T-cell (primary cell): ENCODE measurements at regions not wholly inside any gene's neighbourhood (a gene's known extent, or its start where the extent isn't known, plus 50 kb on each side); places are given as distances from the start of the nearest gene placed in this dataset.

Source experiments
- ATAC-seq, 4 experiments: fragments of 200-7000 bp in 3 of 4; fragments of 150-1000 bp in 1 of 4; cut with Tn5 transposase; replicated peaks in 1 of 4; 1 replicate in 3 of 4; 2 replicates in 1 of 4; pipeline ENCODE4 v1.10.0; 2021; ENCODE audit warnings: moderate library complexity in 3 of 4, mild to moderate bottlenecking in 2 of 4, moderate number of reproducible peaks in 1 of 4
- CTCF ChIA-PET, 2 donors: fragments of 300-600 bp; sonication (Branson Sonifier 250); formaldehyde crosslinking; loops; one replicate each; lab custom pipeline; 2022; ENCODE audit warnings: antibody characterized with exemption in 2 of 2; lab: Charles Lee
- POLR2A ChIA-PET, 2 donors: fragments of 300-600 bp; sonication (Branson Sonifier 250); formaldehyde crosslinking; loops; one replicate each; lab custom pipeline; 2022; ENCODE audit warnings: antibody characterized with exemption in 2 of 2; lab: Charles Lee
- DNase-seq, 35 experiments: peaks; one replicate each; pipeline versions ENCODE4 v3.0.0 to v3.0.0-alpha.2; 2013 to 2023
- H3K27ac ChIP-seq: one replicate; pipeline ENCODE4 v1.5.1; 2013; ENCODE audit warnings: low read length
- H3K27me3 ChIP-seq, 2 experiments: replicated peaks in 1 of 2; 1 replicate in 1 of 2; 2 replicates in 1 of 2; pipeline versions ENCODE4 v1.6.1 to v1.7.0; 2013; ENCODE audit warnings: low read length in 1 of 2, mixed read lengths in 1 of 2; ENCODE audit not compliant: control insufficient read depth in 2 of 2, insufficient read depth in 2 of 2; ENCODE audit errors: extremely low read depth in 1 of 2
- H3K36me3 ChIP-seq, 2 donors: 1 replicate in 1 of 2; 2 replicates in 1 of 2; pipeline versions ENCODE4 v1.6.1 to v1.7.0; 2013; ENCODE audit warnings: low read length in 1 of 2; ENCODE audit not compliant: control insufficient read depth in 2 of 2, insufficient read depth in 1 of 2; ENCODE audit errors: extremely low read depth in 1 of 2
- H3K4me1 ChIP-seq, 2 experiments: 1 replicate in 1 of 2; 2 replicates in 1 of 2; pipeline versions ENCODE4 v1.6.1 to v1.7.0; 2013; ENCODE audit warnings: low read length in 2 of 2, mixed read lengths in 1 of 2; ENCODE audit not compliant: insufficient read depth in 2 of 2, control insufficient read depth in 1 of 2; ENCODE audit errors: extremely low read depth in 1 of 2
- H3K4me3 ChIP-seq, 2 donors: 1 replicate in 1 of 2; 2 replicates in 1 of 2; pipeline versions ENCODE4 v1.5.1 to v1.7.0; 2013; ENCODE audit warnings: mild to moderate bottlenecking in 2 of 2, low read length in 1 of 2, moderate library complexity in 1 of 2; ENCODE audit not compliant: control insufficient read depth in 1 of 2; ENCODE audit errors: extremely low read depth in 1 of 2
- H3K9me3 ChIP-seq: 2 replicates; pipeline ENCODE4 v1.7.0; 2013
- H3K27ac Mint-ChIP-seq, 2 donors: one replicate each; pipeline ENCODE4 v1.8.0; 2020 to 2021; ENCODE audit warnings: mild to moderate bottlenecking in 2 of 2, mixed read lengths in 2 of 2
- H3K27me3 Mint-ChIP-seq, 2 donors: one replicate each; pipeline ENCODE4 v1.8.0; 2021 to 2022; ENCODE audit warnings: mixed read lengths in 2 of 2
- H3K36me3 Mint-ChIP-seq: one replicate; pipeline ENCODE4 v1.8.0; 2021; ENCODE audit warnings: mixed read lengths
- H3K4me1 Mint-ChIP-seq, 3 donors: one replicate each; pipeline ENCODE4 v1.8.0; 2020 to 2022; ENCODE audit warnings: mixed read lengths in 3 of 3, mild to moderate bottlenecking in 1 of 3
- H3K4me3 Mint-ChIP-seq, 3 donors: one replicate each; pipeline ENCODE4 v1.8.0; 2020 to 2022; ENCODE audit warnings: mild to moderate bottlenecking in 3 of 3, mixed read lengths in 3 of 3, moderate library complexity in 3 of 3
- H3K9me3 Mint-ChIP-seq, 3 donors: one replicate each; pipeline ENCODE4 v1.8.0; 2020 to 2022; ENCODE audit warnings: mixed read lengths in 3 of 3
- WGBS: methylation state at CpG from one replicate; pipeline ENCODE4 v1.1.5; 2013; ENCODE audit warnings: missing lambda C conversion rate; ENCODE audit not compliant: insufficient coverage; 5-methylcytosine and 5-hydroxymethylcytosine counted together

DNA sequence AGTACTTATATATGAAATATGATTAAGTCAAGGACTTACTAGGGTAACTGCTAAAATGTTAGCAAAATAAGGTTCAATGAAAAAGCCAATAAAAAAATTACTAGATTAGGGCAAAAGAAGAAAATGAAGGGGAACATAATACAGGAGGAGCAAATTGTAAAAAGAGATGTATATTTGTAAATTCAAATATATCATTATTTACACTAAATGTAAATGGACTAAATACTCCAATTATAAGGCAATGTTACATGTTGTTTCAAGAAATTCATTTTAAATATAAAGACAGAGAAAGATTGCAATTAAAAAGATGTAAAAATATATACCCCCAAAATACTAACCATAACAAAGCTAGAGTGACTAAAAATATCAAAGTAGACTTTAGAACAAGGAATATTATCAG is 134.1 kb downstream of the EFHB start:
- ATAC-seq (no peak), DNase-seq (no peak)
- H3K9me3 ChIP-seq, result no peaks in the 10 kb centered on the region
- Mint-ChIP-seq H3K27me3 (peaks cover 0 to 2% of the 10 kb centered on the region in 2 donors), H3K36me3 (no peaks in the 10 kb centered on the region), H3K4me1 (no peaks in the 10 kb centered on the region), H3K9me3 (peaks cover 6 to 33% (median 22%) of the 10 kb centered on the region in 3 donors), H3K27ac (no peak overlapping the region), H3K4me3 (no peak overlapping the region)
- ChIA-PET POLR2A (no interaction called here), CTCF (no interaction called here)
- H3K27me3 ChIP-seq, result no peaks in the 10 kb centered on the region
- H3K36me3 ChIP-seq, result no peaks in the 10 kb centered on the region
- no peaks in the 10 kb centered on the region for H3K4me1 ChIP-seq
- H3K27ac ChIP-seq, result no peak overlapping the region
- no peak overlapping the region for H3K4me3 ChIP-seq

GRCh38 chr3:19799115-19799514 is 134.9 kb downstream of the EFHB start:
- DNase-seq (no peak), ATAC-seq (no peak)
- ChIA-PET POLR2A (no interaction called here), CTCF (no interaction called here)
- Histone ChIP-seq H3K9me3 (no peaks in the 10 kb centered on the region), H3K27me3 (no peaks in the 10 kb centered on the region), H3K27ac (no peak overlapping the region), H3K4me3 (no peak overlapping the region), H3K4me1 (no peaks in the 10 kb centered on the region), H3K36me3 (no peaks in the 10 kb centered on the region)
- Mint-ChIP-seq H3K4me3 (no peak overlapping the region), H3K27ac (no peak overlapping the region), H3K9me3 (peaks cover 6 to 33% (median 22%) of the 10 kb centered on the region in 3 donors), H3K27me3 (peaks cover 0 to 2% of the 10 kb centered on the region in 2 donors), H3K36me3 (no peaks in the 10 kb centered on the region), H3K4me1 (no peaks in the 10 kb centered on the region)

- no peak overlapping the region for H3K27ac Mint-ChIP-seq
- peaks cover 6 to 28% (median 15%) of the 10 kb centered on the region in 3 donors for H3K9me3 Mint-ChIP-seq
- H3K4me1 Mint-ChIP-seq, result no peaks in the 10 kb centered on the region
- no peaks in the 10 kb centered on the region for H3K9me3 ChIP-seq
- peaks cover 0 to 2% of the 10 kb centered on the region in 2 donors for H3K27me3 Mint-ChIP-seq
- H3K27ac ChIP-seq, result no peak overlapping the region
- H3K4me3 ChIP-seq, result no peak overlapping the region
- H3K4me1 ChIP-seq, result no peaks in the 10 kb centered on the region
- WGBS, result 22% methylated on average over 1 of the region's 2 CpGs
- CTCF ChIA-PET, result no interaction called here
- H3K27me3 ChIP-seq, result no peaks in the 10 kb centered on the region
- POLR2A ChIA-PET, result no interaction called here
- no peaks in the 10 kb centered on the region for H3K36me3 ChIP-seq
- no peak overlapping the region for H3K4me3 Mint-ChIP-seq
- no peak for ATAC-seq
- no peaks in the 10 kb centered on the region for H3K36me3 Mint-ChIP-seq
- DNase-seq, result no peak
These were observed 135.7 kb downstream of the EFHB start for GRCh38 chr3:19798324-19798723.

DNA sequence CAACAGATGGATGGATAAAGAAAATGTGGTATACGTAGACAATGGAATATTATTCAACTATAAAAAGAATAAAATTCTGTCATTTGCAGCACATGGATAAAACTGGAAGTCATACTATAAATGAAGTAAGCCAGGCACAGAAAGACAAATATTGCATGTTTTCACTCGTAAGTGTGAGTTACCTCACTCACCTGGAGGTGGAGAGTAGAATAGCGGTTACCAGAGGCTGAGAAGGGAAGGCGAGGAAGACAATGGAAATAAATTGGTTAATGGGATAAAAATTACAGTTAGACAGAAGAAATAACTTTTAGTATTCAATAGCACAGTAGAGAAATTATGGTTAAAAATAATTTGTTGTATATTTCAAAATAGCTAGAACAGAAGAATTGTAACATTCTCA is 141.6 kb downstream of the EFHB start:
- H3K36me3 Mint-ChIP-seq, result no peaks in the 10 kb centered on the region
- Histone ChIP-seq H3K27ac (no peak overlapping the region), H3K9me3 (no peaks in the 10 kb centered on the region), H3K4me1 (no peaks in the 10 kb centered on the region), H3K36me3 (no peaks in the 10 kb centered on the region), H3K4me3 (no peak overlapping the region), H3K27me3 (no peaks in the 10 kb centered on the region)
- no peaks in the 10 kb centered on the region for H3K9me3 Mint-ChIP-seq
- no peak overlapping the region for H3K4me3 Mint-ChIP-seq
- POLR2A ChIA-PET, result no interaction called here
- H3K27me3 Mint-ChIP-seq, result peaks cover 0 to 2% of the 10 kb centered on the region in 2 donors
- no CpG with 5 or more reads among the region's 4 CpGs for WGBS
- CTCF ChIA-PET, result no interaction called here
- H3K27ac Mint-ChIP-seq, result no peak overlapping the region
- DNase-seq (no peak), ATAC-seq (no peak)
- no peaks in the 10 kb centered on the region for H3K4me1 Mint-ChIP-seq

GRCh38 chr3:19775765-19776164 is 158.3 kb downstream of the EFHB start:
- Histone ChIP-seq H3K9me3 (no peaks in the 10 kb centered on the region), H3K4me1 (no peaks in the 10 kb centered on the region), H3K27ac (no peak overlapping the region), H3K4me3 (no peak overlapping the region), H3K27me3 (no peaks in the 10 kb centered on the region), H3K36me3 (no peaks in the 10 kb centered on the region)
- ChIA-PET CTCF (no interaction called here), POLR2A (no interaction called here)
- Mint-ChIP-seq H3K27ac (no peak overlapping the region), H3K27me3 (peaks cover 0 to 8% of the 10 kb centered on the region in 2 donors), H3K9me3 (no peaks in the 10 kb centered on the region), H3K4me3 (no peak overlapping the region), H3K4me1 (no peaks in the 10 kb centered on the region), H3K36me3 (no peaks in the 10 kb centered on the region)
- WGBS, result 67% methylated on average over 1 of the region's 3 CpGs
- no peak for ATAC-seq
- DNase-seq, result no peak

GRCh38 chr3:19769694-19770093 is 164.3 kb downstream of the EFHB start:
- WGBS, result no CpG with 5 or more reads among the region's 4 CpGs
- CTCF ChIA-PET, result no interaction called here
- Mint-ChIP-seq H3K27ac (no peak overlapping the region), H3K36me3 (no peaks in the 10 kb centered on the region), H3K9me3 (no peaks in the 10 kb centered on the region), H3K4me1 (no peaks in the 10 kb centered on the region), H3K27me3 (peaks cover 0 to 4% of the 10 kb centered on the region in 2 donors), H3K4me3 (no peak overlapping the region)
- no peak overlapping the region for H3K4me3 ChIP-seq
- no peaks in the 10 kb centered on the region for H3K36me3 ChIP-seq
- no peaks in the 10 kb centered on the region for H3K27me3 ChIP-seq
- POLR2A ChIA-PET, result no interaction called here
- DNase-seq (no peak), ATAC-seq (no peak)
- H3K9me3 ChIP-seq, result no peaks in the 10 kb centered on the region
- no peaks in the 10 kb centered on the region for H3K4me1 ChIP-seq
- H3K27ac ChIP-seq, result no peak overlapping the region

DNA sequence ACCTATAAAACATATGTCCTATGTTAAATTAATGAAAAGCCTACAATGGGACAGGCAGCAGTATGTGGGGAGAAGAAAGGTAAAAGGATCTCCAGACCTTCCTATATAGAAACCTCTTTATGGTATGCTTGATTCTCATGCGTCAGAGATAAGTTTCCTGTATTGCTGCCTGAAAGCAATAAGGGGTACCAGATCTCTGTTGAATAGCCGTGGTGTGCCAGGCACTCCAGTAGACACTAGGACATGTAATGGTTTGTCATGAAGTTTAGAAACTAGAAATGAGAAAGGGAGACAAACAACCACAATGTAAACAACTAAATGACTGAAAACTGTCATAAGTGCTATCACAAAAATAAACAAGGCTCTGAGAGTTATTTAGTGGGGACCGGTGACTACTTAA is 168.1 kb downstream of the EFHB start:
- WGBS, result no CpG with 5 or more reads among the region's 3 CpGs
- ATAC-seq, result no peak
- H3K27ac Mint-ChIP-seq, result no peak overlapping the region

More for the DNA sequence above, 168.1 kb downstream of the EFHB start:
- H3K4me3 Mint-ChIP-seq, result no peak overlapping the region
- Histone ChIP-seq H3K4me1 (no peaks in the 10 kb centered on the region), H3K4me3 (no peak overlapping the region), H3K27me3 (no peaks in the 10 kb centered on the region), H3K9me3 (no peaks in the 10 kb centered on the region), H3K27ac (no peak overlapping the region), H3K36me3 (no peaks in the 10 kb centered on the region)
- no peaks in the 10 kb centered on the region for H3K27me3 Mint-ChIP-seq
- H3K36me3 Mint-ChIP-seq, result no peaks in the 10 kb centered on the region
- H3K9me3 Mint-ChIP-seq, result no peaks in the 10 kb centered on the region
- no peaks in the 10 kb centered on the region for H3K4me1 Mint-ChIP-seq
- CTCF ChIA-PET, result no interaction called here
- POLR2A ChIA-PET, result no interaction called here
- DNase-seq, result no peak
